GM23338 (cell line): ENCODE measurements at regions not wholly inside any gene's neighbourhood (a gene's known extent, or its start where the extent isn't known, plus 50 kb on each side); places are given as distances from the start of the nearest gene placed in this dataset.
A peak's percentile ranks its signal among the peaks of the same experiment; 100 is the strongest.

Experiments used
- ATAC-seq: fragments of 200-7000 bp; cut with Tn5 transposase; 3 replicates; pipeline ENCODE4 v1.9.1; 2020
- DNase-seq: peaks from one replicate; pipeline ENCODE4 v3.0.0-alpha.2; 2015; ENCODE audit warnings: low spot score
- H2AFZ ChIP-seq: fragments of 200-600 bp; sonication (generic); 2 replicates; pipeline ENCODE4 v1.8.0; 2016; ENCODE audit warnings: antibody characterized with exemption, mild to moderate bottlenecking, moderate library complexity
- H3F3A ChIP-seq: fragments of 200-600 bp; sonication (generic); replicated peaks from 2 replicates; pipeline ENCODE4 v1.8.0; 2017; ENCODE audit warnings: antibody characterized with exemption, mixed run types, low read depth
- H3K27ac ChIP-seq: fragments of 200-600 bp; sonication (generic); 2 replicates; pipeline ENCODE4 v1.6.1; 2016; ENCODE audit warnings: low read depth
- H3K27me3 ChIP-seq: fragments of 200-600 bp; sonication (generic); 2 replicates; pipeline ENCODE4 v1.8.0; 2016; ENCODE audit warnings: mild to moderate bottlenecking, mixed run types, moderate library complexity; ENCODE audit not compliant: insufficient read depth
- H3K36me3 ChIP-seq: fragments of 200-600 bp; sonication (generic); 2 replicates; pipeline ENCODE4 v1.8.0; 2016; ENCODE audit warnings: mild to moderate bottlenecking; ENCODE audit not compliant: insufficient read depth
- H3K4me1 ChIP-seq: fragments of 200-600 bp; sonication (generic); 2 replicates; pipeline ENCODE4 v1.8.0; 2016; ENCODE audit warnings: mild to moderate bottlenecking, moderate library complexity; ENCODE audit not compliant: insufficient read depth
- H3K4me2 ChIP-seq: fragments of 200-600 bp; sonication (generic); 2 replicates; pipeline ENCODE4 v1.7.1; 2017; ENCODE audit warnings: mixed run types
- H3K4me3 ChIP-seq: fragments of 200-600 bp; sonication (generic); 2 replicates; pipeline ENCODE4 v1.6.1; 2016; ENCODE audit warnings: mixed run types
- H3K79me2 ChIP-seq: fragments of 200-600 bp; sonication (generic); replicated peaks from 2 replicates; pipeline ENCODE4 v1.8.0; 2017; ENCODE audit warnings: mild to moderate bottlenecking; ENCODE audit not compliant: insufficient read depth
- H3K9me2 ChIP-seq: fragments of 200-600 bp; sonication (generic); 2 replicates; pipeline ENCODE4 v1.8.0; 2017; ENCODE audit not compliant: insufficient read depth
- H4K20me1 ChIP-seq: fragments of 200-600 bp; sonication (generic); replicated peaks from 2 replicates; pipeline ENCODE4 v1.8.0; 2017; ENCODE audit warnings: mild to moderate bottlenecking; ENCODE audit not compliant: insufficient read depth
- H3K27ac Mint-ChIP-seq: 2 replicates; pipeline ENCODE4 v1.8.0; 2020; ENCODE audit warnings: inconsistent platforms, mild to moderate bottlenecking, moderate library complexity, mixed read lengths
- H3K27me3 Mint-ChIP-seq: 3 replicates; pipeline ENCODE4 v1.8.0; 2022; ENCODE audit warnings: low read depth, mild to moderate bottlenecking, moderate library complexity, mixed read lengths, inconsistent platforms; ENCODE audit not compliant: insufficient read depth, poor library complexity
- H3K36me3 Mint-ChIP-seq: 3 replicates; pipeline ENCODE4 v1.8.0; 2021; ENCODE audit warnings: low read depth, mild to moderate bottlenecking, inconsistent platforms, moderate library complexity, mixed read lengths
- H3K4me1 Mint-ChIP-seq: 3 replicates; pipeline ENCODE4 v1.8.0; 2020; ENCODE audit warnings: mild to moderate bottlenecking, inconsistent platforms, mixed read lengths
- H3K4me3 Mint-ChIP-seq: 3 replicates; pipeline ENCODE4 v1.8.0; 2021; ENCODE audit warnings: moderate library complexity, mild to moderate bottlenecking, inconsistent platforms, mixed read lengths
- H3K9me3 Mint-ChIP-seq: 3 replicates; pipeline ENCODE4 v1.8.0; 2020; ENCODE audit warnings: moderate library complexity, mild to moderate bottlenecking, inconsistent platforms, mixed read lengths
- CREB1 ChIP-seq: fragments of 250-450 bp; sonication (Bioruptor Pico); IDR thresholded peaks from 2 replicates; pipeline ENCODE4 v1.5.0; 2020; ENCODE audit warnings: low read depth, mild to moderate bottlenecking, moderate library complexity
- EZH2 ChIP-seq: fragments of 200-600 bp; sonication (generic); IDR thresholded peaks from one replicate; pipeline ENCODE4 v1.8.0; 2017; ENCODE audit warnings: antibody characterized with exemption, mild to moderate bottlenecking, low read depth; ENCODE audit not compliant: unreplicated experiment
- EZH2phosphoT487 ChIP-seq: fragments of 200-600 bp; sonication (generic); IDR thresholded peaks from one replicate; pipeline ENCODE4 v1.8.1; 2018; ENCODE audit warnings: antibody characterized with exemption; ENCODE audit not compliant: unreplicated experiment
- JUNB ChIP-seq: IDR thresholded peaks from one replicate; pipeline ENCODE4 v1.6.1; 2016; ENCODE audit warnings: antibody characterized with exemption; ENCODE audit not compliant: unreplicated experiment
- POLR2AphosphoS5 ChIP-seq: IDR thresholded peaks from 2 replicates; pipeline ENCODE4 v1.6.1; 2016; ENCODE audit warnings: antibody characterized with exemption, low read depth
- STAT1 ChIP-seq: IDR thresholded peaks from one replicate; pipeline ENCODE4 v1.6.1; 2016; ENCODE audit warnings: antibody characterized with exemption; ENCODE audit not compliant: unreplicated experiment
- ZNF114 ChIP-seq: fragments of 250-450 bp; sonication (Bioruptor Pico); IDR thresholded peaks from 2 replicates; pipeline ENCODE4 v1.5.0; 2020; ENCODE audit warnings: mild to moderate bottlenecking, moderate library complexity
- TF ChIP-seq, protein P1 (sequence below): IDR thresholded peaks from 2 replicates; pipeline ENCODE4 v1.6.1; 2016; ENCODE audit warnings: antibody characterized with exemption
- TF ChIP-seq, protein P2 (sequence below): IDR thresholded peaks from one replicate; pipeline ENCODE4 v1.6.1; 2018; ENCODE audit warnings: antibody characterized with exemption; ENCODE audit not compliant: unreplicated experiment
- TF ChIP-seq, protein P3 (sequence below): fragments of 250-450 bp; sonication (Bioruptor Pico); IDR thresholded peaks from 2 replicates; pipeline ENCODE4 v1.5.0; 2020; ENCODE audit warnings: mild to moderate bottlenecking, moderate library complexity

DNA sequence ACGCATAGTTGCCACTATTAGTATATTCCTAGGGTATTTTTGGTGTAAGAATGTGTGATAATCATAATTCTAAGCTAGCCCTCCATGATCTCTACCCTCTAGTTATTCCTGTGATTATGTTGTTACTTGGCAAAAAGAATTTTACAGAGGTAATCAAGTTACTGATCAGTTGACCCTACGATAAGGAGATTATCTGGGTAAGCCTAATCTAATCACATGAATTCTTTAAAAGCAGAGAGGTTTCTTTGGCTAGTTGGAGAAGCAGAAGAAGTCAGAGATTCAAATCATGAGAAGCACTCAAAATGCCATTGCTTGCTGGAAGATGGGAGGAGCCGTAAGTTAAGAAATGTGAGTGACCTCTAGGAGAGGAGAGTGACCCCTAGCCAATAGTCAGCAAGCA lies 72.7 kb downstream of the RPE65 start:
- H3K27me3 ChIP-seq = no peaks in the 10 kb centered on the region
- Mint-ChIP-seq H3K4me3 (no peak overlapping the region), H3K4me1 (0 out of 3 replicates have a peak, but pooled peaks cover 3% of the 10 kb centered on the region), H3K36me3 (no peaks in the 10 kb centered on the region), H3K27me3 (peaks cover 3% of the 10 kb centered on the region), H3K9me3 (no peaks in the 10 kb centered on the region), H3K27ac (no peak overlapping the region)
- no peak overlapping the region for H3K4me3 ChIP-seq
- no peaks in the 10 kb centered on the region for H3K4me1 ChIP-seq
- no peak overlapping the region for H2AFZ ChIP-seq
- TF ChIP-seq ZNF114 (CRISPR knock-in tag) = no peak
- no peak for TF ChIP-seq JUNB
- TF ChIP-seq, protein P1, sequence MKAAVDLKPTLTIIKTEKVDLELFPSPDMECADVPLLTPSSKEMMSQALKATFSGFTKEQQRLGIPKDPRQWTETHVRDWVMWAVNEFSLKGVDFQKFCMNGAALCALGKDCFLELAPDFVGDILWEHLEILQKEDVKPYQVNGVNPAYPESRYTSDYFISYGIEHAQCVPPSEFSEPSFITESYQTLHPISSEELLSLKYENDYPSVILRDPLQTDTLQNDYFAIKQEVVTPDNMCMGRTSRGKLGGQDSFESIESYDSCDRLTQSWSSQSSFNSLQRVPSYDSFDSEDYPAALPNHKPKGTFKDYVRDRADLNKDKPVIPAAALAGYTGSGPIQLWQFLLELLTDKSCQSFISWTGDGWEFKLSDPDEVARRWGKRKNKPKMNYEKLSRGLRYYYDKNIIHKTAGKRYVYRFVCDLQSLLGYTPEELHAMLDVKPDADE = no peak
- no peak for TF ChIP-seq EZH2
- TF ChIP-seq POLR2AphosphoS5 = no peak
- TF ChIP-seq, protein P2, sequence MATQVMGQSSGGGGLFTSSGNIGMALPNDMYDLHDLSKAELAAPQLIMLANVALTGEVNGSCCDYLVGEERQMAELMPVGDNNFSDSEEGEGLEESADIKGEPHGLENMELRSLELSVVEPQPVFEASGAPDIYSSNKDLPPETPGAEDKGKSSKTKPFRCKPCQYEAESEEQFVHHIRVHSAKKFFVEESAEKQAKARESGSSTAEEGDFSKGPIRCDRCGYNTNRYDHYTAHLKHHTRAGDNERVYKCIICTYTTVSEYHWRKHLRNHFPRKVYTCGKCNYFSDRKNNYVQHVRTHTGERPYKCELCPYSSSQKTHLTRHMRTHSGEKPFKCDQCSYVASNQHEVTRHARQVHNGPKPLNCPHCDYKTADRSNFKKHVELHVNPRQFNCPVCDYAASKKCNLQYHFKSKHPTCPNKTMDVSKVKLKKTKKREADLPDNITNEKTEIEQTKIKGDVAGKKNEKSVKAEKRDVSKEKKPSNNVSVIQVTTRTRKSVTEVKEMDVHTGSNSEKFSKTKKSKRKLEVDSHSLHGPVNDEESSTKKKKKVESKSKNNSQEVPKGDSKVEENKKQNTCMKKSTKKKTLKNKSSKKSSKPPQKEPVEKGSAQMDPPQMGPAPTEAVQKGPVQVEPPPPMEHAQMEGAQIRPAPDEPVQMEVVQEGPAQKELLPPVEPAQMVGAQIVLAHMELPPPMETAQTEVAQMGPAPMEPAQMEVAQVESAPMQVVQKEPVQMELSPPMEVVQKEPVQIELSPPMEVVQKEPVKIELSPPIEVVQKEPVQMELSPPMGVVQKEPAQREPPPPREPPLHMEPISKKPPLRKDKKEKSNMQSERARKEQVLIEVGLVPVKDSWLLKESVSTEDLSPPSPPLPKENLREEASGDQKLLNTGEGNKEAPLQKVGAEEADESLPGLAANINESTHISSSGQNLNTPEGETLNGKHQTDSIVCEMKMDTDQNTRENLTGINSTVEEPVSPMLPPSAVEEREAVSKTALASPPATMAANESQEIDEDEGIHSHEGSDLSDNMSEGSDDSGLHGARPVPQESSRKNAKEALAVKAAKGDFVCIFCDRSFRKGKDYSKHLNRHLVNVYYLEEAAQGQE = no peak
- no peak for TF ChIP-seq CREB1 (CRISPR knock-in tag)
- TF ChIP-seq, protein P3, sequence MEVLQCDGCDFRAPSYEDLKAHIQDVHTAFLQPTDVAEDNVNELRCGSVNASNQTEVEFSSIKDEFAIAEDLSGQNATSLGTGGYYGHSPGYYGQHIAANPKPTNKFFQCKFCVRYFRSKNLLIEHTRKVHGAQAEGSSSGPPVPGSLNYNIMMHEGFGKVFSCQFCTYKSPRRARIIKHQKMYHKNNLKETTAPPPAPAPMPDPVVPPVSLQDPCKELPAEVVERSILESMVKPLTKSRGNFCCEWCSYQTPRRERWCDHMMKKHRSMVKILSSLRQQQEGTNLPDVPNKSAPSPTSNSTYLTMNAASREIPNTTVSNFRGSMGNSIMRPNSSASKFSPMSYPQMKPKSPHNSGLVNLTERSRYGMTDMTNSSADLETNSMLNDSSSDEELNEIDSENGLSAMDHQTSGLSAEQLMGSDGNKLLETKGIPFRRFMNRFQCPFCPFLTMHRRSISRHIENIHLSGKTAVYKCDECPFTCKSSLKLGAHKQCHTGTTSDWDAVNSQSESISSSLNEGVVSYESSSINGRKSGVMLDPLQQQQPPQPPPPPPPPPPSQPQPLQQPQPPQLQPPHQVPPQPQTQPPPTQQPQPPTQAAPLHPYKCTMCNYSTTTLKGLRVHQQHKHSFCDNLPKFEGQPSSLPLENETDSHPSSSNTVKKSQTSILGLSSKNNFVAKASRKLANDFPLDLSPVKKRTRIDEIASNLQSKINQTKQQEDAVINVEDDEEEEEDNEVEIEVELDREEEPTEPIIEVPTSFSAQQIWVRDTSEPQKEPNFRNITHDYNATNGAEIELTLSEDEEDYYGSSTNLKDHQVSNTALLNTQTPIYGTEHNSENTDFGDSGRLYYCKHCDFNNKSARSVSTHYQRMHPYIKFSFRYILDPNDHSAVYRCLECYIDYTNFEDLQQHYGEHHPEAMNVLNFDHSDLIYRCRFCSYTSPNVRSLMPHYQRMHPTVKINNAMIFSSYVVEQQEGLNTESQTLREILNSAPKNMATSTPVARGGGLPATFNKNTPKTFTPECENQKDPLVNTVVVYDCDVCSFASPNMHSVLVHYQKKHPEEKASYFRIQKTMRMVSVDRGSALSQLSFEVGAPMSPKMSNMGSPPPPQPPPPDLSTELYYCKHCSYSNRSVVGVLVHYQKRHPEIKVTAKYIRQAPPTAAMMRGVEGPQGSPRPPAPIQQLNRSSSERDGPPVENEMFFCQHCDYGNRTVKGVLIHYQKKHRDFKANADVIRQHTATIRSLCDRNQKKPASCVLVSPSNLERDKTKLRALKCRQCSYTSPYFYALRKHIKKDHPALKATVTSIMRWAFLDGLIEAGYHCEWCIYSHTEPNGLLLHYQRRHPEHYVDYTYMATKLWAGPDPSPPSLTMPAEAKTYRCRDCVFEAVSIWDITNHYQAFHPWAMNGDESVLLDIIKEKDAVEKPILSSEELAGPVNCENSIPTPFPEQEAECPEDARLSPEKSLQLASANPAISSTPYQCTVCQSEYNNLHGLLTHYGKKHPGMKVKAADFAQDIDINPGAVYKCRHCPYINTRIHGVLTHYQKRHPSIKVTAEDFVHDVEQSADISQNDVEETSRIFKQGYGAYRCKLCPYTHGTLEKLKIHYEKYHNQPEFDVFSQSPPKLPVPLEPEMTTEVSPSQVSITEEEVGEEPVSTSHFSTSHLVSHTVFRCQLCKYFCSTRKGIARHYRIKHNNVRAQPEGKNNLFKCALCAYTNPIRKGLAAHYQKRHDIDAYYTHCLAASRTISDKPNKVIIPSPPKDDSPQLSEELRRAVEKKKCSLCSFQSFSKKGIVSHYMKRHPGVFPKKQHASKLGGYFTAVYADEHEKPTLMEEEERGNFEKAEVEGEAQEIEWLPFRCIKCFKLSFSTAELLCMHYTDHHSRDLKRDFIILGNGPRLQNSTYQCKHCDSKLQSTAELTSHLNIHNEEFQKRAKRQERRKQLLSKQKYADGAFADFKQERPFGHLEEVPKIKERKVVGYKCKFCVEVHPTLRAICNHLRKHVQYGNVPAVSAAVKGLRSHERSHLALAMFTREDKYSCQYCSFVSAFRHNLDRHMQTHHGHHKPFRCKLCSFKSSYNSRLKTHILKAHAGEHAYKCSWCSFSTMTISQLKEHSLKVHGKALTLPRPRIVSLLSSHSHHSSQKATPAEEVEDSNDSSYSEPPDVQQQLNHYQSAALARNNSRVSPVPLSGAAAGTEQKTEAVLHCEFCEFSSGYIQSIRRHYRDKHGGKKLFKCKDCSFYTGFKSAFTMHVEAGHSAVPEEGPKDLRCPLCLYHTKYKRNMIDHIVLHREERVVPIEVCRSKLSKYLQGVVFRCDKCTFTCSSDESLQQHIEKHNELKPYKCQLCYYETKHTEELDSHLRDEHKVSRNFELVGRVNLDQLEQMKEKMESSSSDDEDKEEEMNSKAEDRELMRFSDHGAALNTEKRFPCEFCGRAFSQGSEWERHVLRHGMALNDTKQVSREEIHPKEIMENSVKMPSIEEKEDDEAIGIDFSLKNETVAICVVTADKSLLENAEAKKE (CRISPR knock-in tag) = no peak
- TF ChIP-seq EZH2phosphoT487 = no peak
- no peak for TF ChIP-seq STAT1
- H3K27ac ChIP-seq = no peak overlapping the region
- H3K79me2 ChIP-seq = no peaks in the 10 kb centered on the region
- H3F3A ChIP-seq = no peaks in the 10 kb centered on the region
- H3K9me2 ChIP-seq = no peaks in the 10 kb centered on the region
- no peak for ATAC-seq
- H3K36me3 ChIP-seq = no peaks in the 10 kb centered on the region
- peak; percentile 16 for DNase-seq
- no peak overlapping the region for H3K4me2 ChIP-seq
- no peaks in the 10 kb centered on the region for H4K20me1 ChIP-seq
